Activated T-helper 17 cell treated with anti-CD3 and anti-CD28 coated beads, Interleukin-2, amount 50 U/mL, for 72 hours (primary cell): ENCODE measurements at regions not wholly inside any gene's neighbourhood (a gene's known extent, or its start where the extent isn't known, plus 50 kb on each side); places are given as distances from the start of the nearest gene placed in this dataset.

Source experiments
- ATAC-seq: fragments of 150-1000 bp; cut with Tn5 transposase; replicated peaks from 2 replicates; pipeline ENCODE4 v1.10.0; 2021; ENCODE audit warnings: mild to moderate bottlenecking, moderate library complexity
- H3K27ac Mint-ChIP-seq: one replicate; pipeline ENCODE4 v1.8.0; 2022; ENCODE audit warnings: mixed read lengths
- H3K27me3 Mint-ChIP-seq: one replicate; pipeline ENCODE4 v1.8.0; 2022; ENCODE audit warnings: mixed read lengths
- H3K36me3 Mint-ChIP-seq: one replicate; pipeline ENCODE4 v1.8.0; 2022; ENCODE audit warnings: low read depth, mild to moderate bottlenecking, mixed read lengths
- H3K4me1 Mint-ChIP-seq: one replicate; pipeline ENCODE4 v1.8.0; 2022; ENCODE audit warnings: mixed read lengths
- H3K4me3 Mint-ChIP-seq: one replicate; pipeline ENCODE4 v1.8.0; 2022; ENCODE audit warnings: mild to moderate bottlenecking, mixed read lengths
- H3K9me3 Mint-ChIP-seq: one replicate; pipeline ENCODE4 v1.8.0; 2022; ENCODE audit warnings: mixed read lengths

DNA sequence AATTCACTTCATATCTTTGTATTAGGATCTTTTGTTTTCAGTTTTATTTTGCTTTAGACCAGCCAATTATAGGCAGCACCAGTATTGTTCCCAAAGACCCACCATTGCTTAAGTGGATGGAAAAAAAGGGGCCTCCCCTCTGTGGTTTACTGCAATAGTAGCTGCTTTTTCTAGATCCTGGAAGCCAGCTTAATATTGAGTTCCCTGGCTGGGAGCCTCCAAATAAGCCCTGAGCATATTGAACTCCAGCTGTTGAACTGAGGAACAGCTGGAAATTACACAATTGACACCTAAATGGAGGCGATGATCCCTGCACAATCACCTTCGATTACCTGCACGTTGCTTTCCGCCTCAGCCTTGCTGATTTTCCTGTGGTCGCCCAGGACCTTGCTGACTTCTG is 576.0 kb downstream of the SOX6 start:
- peaks cover 10% of the 10 kb centered on the region for H3K27me3 Mint-ChIP-seq
- no peaks in the 10 kb centered on the region for H3K9me3 Mint-ChIP-seq
- no peak overlapping the region for H3K27ac Mint-ChIP-seq
- H3K4me1 Mint-ChIP-seq = no peaks in the 10 kb centered on the region
- H3K36me3 Mint-ChIP-seq = no peaks in the 10 kb centered on the region
- ATAC-seq = no peak
- no peak overlapping the region for H3K4me3 Mint-ChIP-seq

- H3K4me1 Mint-ChIP-seq = no peaks in the 10 kb centered on the region
These were observed 575.5 kb downstream of the SOX6 start for GRCh38 chr11:15780837-15781236.

DNA sequence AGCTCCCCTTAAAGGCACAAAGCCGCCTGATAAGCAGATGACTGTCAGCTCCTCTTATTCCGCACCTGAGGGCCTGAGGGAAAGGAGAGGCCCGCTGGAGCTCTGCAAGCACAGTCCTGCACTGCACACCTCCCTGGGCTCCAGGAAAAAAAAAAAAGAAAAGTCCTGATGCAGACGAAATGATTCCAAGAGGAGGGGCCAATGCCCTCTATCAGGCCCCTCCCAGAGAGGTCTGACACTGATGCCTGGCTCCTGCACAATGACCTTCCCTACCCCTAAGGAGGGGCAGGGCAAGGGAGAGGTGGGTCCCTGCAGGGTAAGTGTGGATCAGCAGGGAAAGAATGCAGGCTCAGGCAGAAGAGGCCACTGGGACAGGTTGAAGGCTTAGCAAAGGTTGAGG is 572.7 kb downstream of the SOX6 start:
- H3K9me3 Mint-ChIP-seq = no peaks in the 10 kb centered on the region
- no peak overlapping the region for H3K27ac Mint-ChIP-seq
- peaks cover 10% of the 10 kb centered on the region for H3K27me3 Mint-ChIP-seq
- H3K4me1 Mint-ChIP-seq = no peaks in the 10 kb centered on the region
- H3K36me3 Mint-ChIP-seq = no peaks in the 10 kb centered on the region
- no peak for ATAC-seq
- no peak overlapping the region for H3K4me3 Mint-ChIP-seq

More at GRCh38 chr11:15780837-15781236, 575.5 kb downstream of the SOX6 start:
- H3K27me3 Mint-ChIP-seq = peaks cover 10% of the 10 kb centered on the region
- no peak overlapping the region for H3K4me3 Mint-ChIP-seq
- no peaks in the 10 kb centered on the region for H3K9me3 Mint-ChIP-seq
- H3K36me3 Mint-ChIP-seq = no peaks in the 10 kb centered on the region
- no peak for ATAC-seq
- no peak overlapping the region for H3K27ac Mint-ChIP-seq

DNA sequence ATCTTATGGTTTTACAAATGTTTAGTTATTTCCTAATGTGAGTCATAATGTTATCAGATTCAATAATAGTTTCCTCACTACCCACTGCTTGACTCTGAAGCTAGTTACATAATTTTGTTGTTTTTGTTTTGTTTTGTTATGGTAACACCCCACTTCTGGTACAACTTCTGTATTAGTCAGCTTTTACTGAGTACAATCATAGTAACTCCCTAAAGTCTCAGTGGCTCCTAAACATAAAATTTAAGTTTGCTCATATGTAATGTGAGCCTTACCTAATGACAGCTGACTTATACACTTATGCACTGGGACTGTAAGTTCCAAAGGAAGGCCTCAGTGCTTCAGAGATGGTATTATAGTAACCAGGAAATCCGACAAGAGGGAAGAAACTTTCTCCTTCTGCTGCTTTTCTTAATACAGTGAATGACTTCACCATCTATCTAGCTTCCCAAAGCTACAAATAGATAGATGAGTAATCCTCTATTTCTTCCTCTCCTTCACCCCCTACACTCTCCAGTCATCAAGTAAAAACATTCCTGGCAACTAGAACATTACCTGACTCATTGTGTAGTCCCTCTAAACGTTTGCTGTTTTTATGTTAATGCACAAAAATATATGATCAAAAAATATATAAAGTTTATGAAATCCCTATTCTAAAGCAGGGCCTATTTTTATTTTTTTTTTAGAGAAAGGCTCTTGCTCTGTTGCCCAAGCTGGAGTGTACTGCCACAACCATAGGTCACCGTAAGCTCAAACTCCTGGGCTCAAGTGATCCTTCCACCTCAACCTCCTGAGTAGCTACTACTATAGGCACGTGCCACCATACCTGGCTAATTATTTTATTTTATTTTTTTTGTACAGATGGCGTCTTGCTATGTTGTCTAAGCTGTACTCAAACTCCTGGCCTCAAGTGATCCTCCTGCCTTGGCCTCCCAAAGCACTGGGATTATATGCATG is 563.0 kb downstream of the SOX6 start:
- ATAC-seq = peak; percentile 59
- no peaks in the 10 kb centered on the region for H3K27me3 Mint-ChIP-seq
- no peaks in the 10 kb centered on the region for H3K36me3 Mint-ChIP-seq
- peak overlapping the region; percentile 20 for H3K27ac Mint-ChIP-seq
- H3K4me1 Mint-ChIP-seq = peaks cover 6% of the 10 kb centered on the region
- H3K4me3 Mint-ChIP-seq = no peak overlapping the region
- H3K9me3 Mint-ChIP-seq = peaks cover 15% of the 10 kb centered on the region

GRCh38 chr11:15794361-15795150 is 561.8 kb downstream of the SOX6 start:
- Mint-ChIP-seq H3K27me3 (no peaks in the 10 kb centered on the region), H3K27ac (peak overlapping the region; percentile 85), H3K4me1 (peaks cover 6% of the 10 kb centered on the region), H3K4me3 (peak overlapping the region; percentile 38), H3K9me3 (peaks cover 15% of the 10 kb centered on the region), H3K36me3 (no peaks in the 10 kb centered on the region)
- ATAC-seq = peak; percentile 72

DNA sequence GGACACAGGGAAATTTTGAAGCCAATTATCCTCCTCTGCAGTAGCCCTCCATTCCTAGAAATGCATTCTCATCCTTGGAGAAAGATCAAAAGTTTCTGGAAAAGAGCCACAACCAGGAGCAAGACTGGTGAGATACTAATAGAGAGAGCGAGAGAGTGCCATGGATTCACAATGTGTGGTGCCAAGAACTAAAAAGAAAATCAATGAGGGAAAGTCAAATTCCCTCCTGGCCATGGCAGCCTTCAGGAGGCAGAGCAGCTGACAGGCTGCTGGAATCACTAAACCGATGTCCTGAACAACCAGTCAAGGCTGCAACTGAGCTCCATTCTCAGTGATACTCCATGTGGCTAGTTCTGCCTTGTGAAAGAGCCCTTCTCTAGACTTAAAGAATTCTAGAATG is 561.0 kb downstream of the SOX6 start:
- H3K27me3 Mint-ChIP-seq = no peaks in the 10 kb centered on the region
- peaks cover 12% of the 10 kb centered on the region for H3K4me1 Mint-ChIP-seq

GRCh38 chr11:15800111-15800800 is 556.1 kb downstream of the SOX6 start:
- Mint-ChIP-seq H3K4me3 (peak overlapping the region; percentile 65), H3K27ac (peak overlapping the region; percentile 90), H3K9me3 (peaks cover 4% of the 10 kb centered on the region), H3K4me1 (peaks cover 17% of the 10 kb centered on the region), H3K27me3 (no peaks in the 10 kb centered on the region), H3K36me3 (no peaks in the 10 kb centered on the region)
- ATAC-seq = peak; percentile 69

More for the DNA sequence above, 561.0 kb downstream of the SOX6 start:
- Mint-ChIP-seq H3K4me3 (peak overlapping the region; percentile 38), H3K36me3 (no peaks in the 10 kb centered on the region), H3K9me3 (peaks cover 15% of the 10 kb centered on the region), H3K27ac (peak overlapping the region; percentile 85)
- no peak for ATAC-seq

- Mint-ChIP-seq H3K27me3 (no peaks in the 10 kb centered on the region), H3K27ac (peak overlapping the region; percentile 90), H3K4me3 (peak overlapping the region; percentile 65), H3K9me3 (peaks cover 4% of the 10 kb centered on the region), H3K36me3 (no peaks in the 10 kb centered on the region), H3K4me1 (peaks cover 17% of the 10 kb centered on the region)
- ATAC-seq = peak; percentile 80
These were observed 555.2 kb downstream of the SOX6 start for GRCh38 chr11:15801126-15801525.

- Mint-ChIP-seq H3K36me3 (no peaks in the 10 kb centered on the region), H3K27ac (peak overlapping the region; percentile 90)
These were observed 554.7 kb downstream of the SOX6 start for GRCh38 chr11:15801616-15802015.

DNA sequence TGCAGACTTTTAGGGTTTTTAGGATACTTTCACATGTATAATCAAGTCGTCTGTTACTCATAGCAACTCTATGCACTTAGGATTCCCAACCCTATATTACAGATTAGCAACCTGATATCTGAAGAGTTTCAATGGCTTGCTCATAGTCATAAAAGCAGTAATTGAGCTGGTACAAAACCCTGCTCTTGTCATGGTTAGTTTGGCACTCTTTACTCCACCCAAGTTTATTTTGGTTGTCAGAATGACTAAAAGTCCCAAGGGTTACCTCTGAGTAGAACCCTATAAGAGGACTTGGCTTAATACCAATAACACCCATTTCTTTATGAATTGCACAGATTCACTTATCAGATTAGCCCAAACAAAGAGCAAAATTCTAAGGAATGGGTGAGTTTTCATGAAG is 550.6 kb downstream of the SOX6 start:
- no peak overlapping the region for H3K27ac Mint-ChIP-seq
- H3K27me3 Mint-ChIP-seq = no peaks in the 10 kb centered on the region
- H3K9me3 Mint-ChIP-seq = no peaks in the 10 kb centered on the region
- no peaks in the 10 kb centered on the region for H3K36me3 Mint-ChIP-seq
- H3K4me1 Mint-ChIP-seq = peaks cover 8% of the 10 kb centered on the region
- H3K4me3 Mint-ChIP-seq = no peak overlapping the region
- no peak for ATAC-seq

More at GRCh38 chr11:15801616-15802015, 554.7 kb downstream of the SOX6 start:
- H3K4me1 Mint-ChIP-seq = peaks cover 17% of the 10 kb centered on the region
- ATAC-seq = no peak
- peaks cover 4% of the 10 kb centered on the region for H3K9me3 Mint-ChIP-seq
- peak overlapping the region; percentile 65 for H3K4me3 Mint-ChIP-seq
- no peaks in the 10 kb centered on the region for H3K27me3 Mint-ChIP-seq

- no peaks in the 10 kb centered on the region for H3K9me3 Mint-ChIP-seq
- no peak for ATAC-seq
- H3K27ac Mint-ChIP-seq = no peak overlapping the region
- H3K36me3 Mint-ChIP-seq = no peaks in the 10 kb centered on the region
- H3K27me3 Mint-ChIP-seq = no peaks in the 10 kb centered on the region
- H3K4me1 Mint-ChIP-seq = peaks cover 3% of the 10 kb centered on the region
- H3K4me3 Mint-ChIP-seq = no peak overlapping the region
These were observed 550.1 kb downstream of the SOX6 start for GRCh38 chr11:15806217-15806616.

GRCh38 chr11:15807827-15808226 is 548.5 kb downstream of the SOX6 start:
- Mint-ChIP-seq H3K9me3 (no peaks in the 10 kb centered on the region), H3K27ac (no peak overlapping the region), H3K36me3 (no peaks in the 10 kb centered on the region), H3K4me1 (no peaks in the 10 kb centered on the region), H3K4me3 (no peak overlapping the region), H3K27me3 (peaks cover 1% of the 10 kb centered on the region)
- ATAC-seq = no peak

- Mint-ChIP-seq H3K27ac (no peak overlapping the region), H3K9me3 (no peaks in the 10 kb centered on the region)
- ATAC-seq = peak; percentile 52
These were observed 546.3 kb downstream of the SOX6 start for GRCh38 chr11:15810082-15810481.

DNA sequence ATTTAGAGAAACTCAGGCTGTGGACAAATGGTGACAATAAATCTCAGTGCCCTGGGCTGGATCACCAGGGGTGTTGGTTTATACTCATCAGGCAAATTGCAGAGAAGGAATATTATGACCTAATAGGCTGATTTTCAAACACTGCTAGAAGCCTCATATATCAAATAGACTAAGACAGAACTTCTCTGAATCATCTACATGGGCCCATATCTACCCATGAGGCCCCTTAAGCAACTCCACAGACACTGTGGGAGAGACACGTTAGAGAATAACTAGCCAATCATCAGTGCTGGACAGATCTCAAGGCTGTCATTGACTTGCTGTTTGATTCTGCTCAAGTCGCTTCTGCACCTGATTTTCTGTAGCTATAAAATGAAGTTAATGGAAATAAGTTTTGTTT is 545.8 kb downstream of the SOX6 start:
- Mint-ChIP-seq H3K4me1 (no peaks in the 10 kb centered on the region), H3K27ac (no peak overlapping the region), H3K4me3 (no peak overlapping the region), H3K9me3 (no peaks in the 10 kb centered on the region), H3K36me3 (no peaks in the 10 kb centered on the region), H3K27me3 (peaks cover 3% of the 10 kb centered on the region)
- ATAC-seq = peak; percentile 34

More at GRCh38 chr11:15810082-15810481, 546.3 kb downstream of the SOX6 start:
- no peak overlapping the region for H3K4me3 Mint-ChIP-seq
- H3K36me3 Mint-ChIP-seq = no peaks in the 10 kb centered on the region
- H3K4me1 Mint-ChIP-seq = no peaks in the 10 kb centered on the region
- H3K27me3 Mint-ChIP-seq = peaks cover 3% of the 10 kb centered on the region
